ACC112 (cell line): ENCODE measurements at regions not wholly inside any gene's neighbourhood (a gene's known extent, or its start where the extent isn't known, plus 50 kb on each side); places are given as distances from the start of the nearest gene placed in this dataset.
"Not testable (repeated sequence)": the region's sequence is repeated elsewhere in the genome, so short reads cannot be mapped to it uniquely, and the experiment has no call there.

Experiments used
- H2AFZ ChIP-seq: fragments of 200-600 bp; sonication (generic); one replicate; pipeline ENCODE4 v1.6.0; 2017; ENCODE audit warnings: antibody characterized with exemption, low read length; ENCODE audit not compliant: unreplicated experiment
- H3K27ac ChIP-seq: fragments of 200-600 bp; sonication (generic); 2 replicates; pipeline ENCODE4 v1.5.1; 2014; ENCODE audit warnings: low read depth, mild to moderate bottlenecking, antibody characterized with exemption, low read length, moderate library complexity
- H3K27me3 ChIP-seq: fragments of 200-600 bp; sonication (generic); 2 replicates; pipeline ENCODE4 v1.6.1; 2014; ENCODE audit warnings: mild to moderate bottlenecking, antibody characterized with exemption, low read length, moderate library complexity, mixed read lengths; ENCODE audit not compliant: insufficient read depth
- H3K36me3 ChIP-seq: fragments of 200-600 bp; sonication (generic); 2 replicates; pipeline ENCODE4 v1.6.1; 2016; ENCODE audit warnings: mild to moderate bottlenecking, antibody characterized with exemption, low read length, moderate library complexity, mixed read lengths; ENCODE audit not compliant: insufficient read depth
- H3K4me1 ChIP-seq: fragments of 200-600 bp; sonication (generic); one replicate; pipeline ENCODE4 v1.6.1; 2016; ENCODE audit warnings: low read length, mixed read lengths; ENCODE audit not compliant: insufficient read depth, unreplicated experiment, control insufficient read depth
- H3K4me3 ChIP-seq: fragments of 200-600 bp; sonication (generic); 2 replicates; pipeline ENCODE4 v1.5.1; 2014; ENCODE audit warnings: mild to moderate bottlenecking, low read depth, low read length
- H3K79me2 ChIP-seq: fragments of 200-600 bp; sonication (generic); one replicate; pipeline ENCODE4 v1.6.0; 2016; ENCODE audit warnings: low read length; ENCODE audit not compliant: control insufficient read depth, unreplicated experiment, insufficient read depth

GRCh38 chr10:33773886-33774480 lies 439.5 kb upstream of the NRP1 start:
- H3K27me3 ChIP-seq = no peaks in the 10 kb centered on the region
- H3K27ac ChIP-seq = no peak overlapping the region
- no peaks in the 10 kb centered on the region for H3K4me1 ChIP-seq
- no peak overlapping the region for H2AFZ ChIP-seq
- H3K79me2 ChIP-seq = no peaks in the 10 kb centered on the region
- no peaks in the 10 kb centered on the region for H3K36me3 ChIP-seq
- no peak overlapping the region for H3K4me3 ChIP-seq

GRCh38 chr10:33773253-33773573 lies 438.7 kb upstream of the NRP1 start:
- Histone ChIP-seq H2AFZ (no peak overlapping the region), H3K36me3 (no peaks in the 10 kb centered on the region)

DNA sequence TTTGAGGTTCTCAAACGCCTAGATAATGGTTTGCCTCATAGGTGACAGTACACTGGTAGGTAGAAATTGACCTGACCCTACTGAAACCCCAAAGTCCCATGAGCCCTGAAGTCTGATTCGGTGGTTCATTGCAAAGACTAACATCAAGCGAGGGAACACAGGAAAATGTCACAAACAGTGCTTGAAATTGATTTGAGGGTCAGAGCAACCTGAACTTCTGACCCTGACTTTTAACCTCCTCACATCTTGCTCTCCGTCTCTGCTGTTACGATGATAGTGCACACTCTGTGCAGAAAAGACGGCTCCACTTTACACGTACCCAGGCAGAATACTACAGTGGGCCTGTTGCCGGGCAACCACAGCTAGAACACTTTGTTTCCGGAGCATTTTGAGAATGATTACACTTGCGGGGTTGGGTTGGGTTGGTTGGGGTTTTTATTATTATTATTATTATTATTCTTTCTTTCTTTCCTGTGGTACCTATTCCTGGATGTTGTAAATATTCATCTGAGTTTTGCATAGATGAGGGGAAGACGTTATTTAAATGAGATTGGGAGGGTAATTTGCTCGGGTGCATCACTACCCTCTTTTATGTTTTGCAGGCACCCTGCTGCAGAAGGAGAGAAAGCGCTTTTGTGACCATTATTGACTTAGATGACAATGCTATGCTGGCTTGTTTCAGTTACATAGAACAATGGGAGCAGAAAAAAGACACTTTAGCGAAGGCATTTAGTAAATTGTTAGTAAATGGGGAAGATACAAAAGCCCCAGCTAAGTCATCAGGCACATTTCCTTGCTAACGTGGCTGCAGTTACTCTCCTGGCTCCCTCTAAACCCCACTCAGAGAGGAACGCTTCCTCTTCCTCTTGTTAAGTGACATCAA lies 438.1 kb upstream of the NRP1 start:
- Histone ChIP-seq H3K36me3 (no peaks in the 10 kb centered on the region), H2AFZ (no peak overlapping the region), H3K27me3 (no peaks in the 10 kb centered on the region), H3K79me2 (no peaks in the 10 kb centered on the region), H3K4me1 (no peaks in the 10 kb centered on the region), H3K27ac (no peak overlapping the region), H3K4me3 (no peak overlapping the region)

More at GRCh38 chr10:33773253-33773573, 438.7 kb upstream of the NRP1 start:
- no peak overlapping the region for H3K4me3 ChIP-seq
- no peak overlapping the region for H3K27ac ChIP-seq
- H3K4me1 ChIP-seq = no peaks in the 10 kb centered on the region
- H3K27me3 ChIP-seq = no peaks in the 10 kb centered on the region
- no peaks in the 10 kb centered on the region for H3K79me2 ChIP-seq

DNA sequence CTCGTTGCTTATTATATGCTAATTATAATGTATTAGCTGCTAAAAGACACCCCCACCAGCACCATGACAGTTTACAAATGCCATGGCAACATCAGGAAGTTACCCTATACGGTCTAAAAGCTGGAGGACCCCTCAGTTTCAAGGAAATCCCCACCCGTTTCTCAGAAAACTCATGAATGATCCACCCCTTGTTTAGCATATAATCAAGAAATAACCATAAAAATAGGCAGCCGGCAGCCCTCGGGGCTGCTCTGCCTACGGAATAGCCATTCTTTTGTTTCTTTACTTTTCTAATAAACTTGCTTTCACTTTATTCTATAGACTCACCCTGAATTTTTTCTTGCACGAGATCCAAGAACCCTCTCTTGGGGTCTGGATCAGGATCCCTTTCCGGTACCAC lies 437.4 kb upstream of the NRP1 start:
- not testable (repeated sequence) for H3K36me3 ChIP-seq, H3K79me2 ChIP-seq, H3K4me3 ChIP-seq, H2AFZ ChIP-seq, H3K27me3 ChIP-seq, H3K27ac ChIP-seq, H3K4me1 ChIP-seq

DNA sequence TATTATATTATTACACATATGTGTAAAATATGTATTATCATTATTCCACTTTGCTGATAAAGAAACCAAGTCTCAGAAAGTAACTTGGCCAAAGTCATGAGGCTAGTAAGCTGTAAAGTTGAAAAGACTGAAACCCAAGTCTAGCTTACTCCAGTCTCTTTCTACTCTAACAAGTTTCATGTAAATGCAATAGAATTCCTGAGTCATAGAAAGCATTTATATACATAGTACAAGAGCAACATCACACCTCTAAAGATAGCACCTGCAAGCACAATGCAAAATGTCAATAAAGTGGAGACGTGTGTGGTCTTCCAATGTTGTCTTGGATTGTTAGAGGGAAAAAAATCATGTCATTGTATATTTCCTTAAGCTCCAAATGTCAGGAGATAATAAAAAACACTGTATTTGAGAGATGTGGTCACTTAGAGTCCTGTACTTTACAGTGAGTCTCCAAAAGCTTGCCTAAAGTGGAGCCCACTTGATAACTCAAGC lies 430.3 kb upstream of the NRP1 start:
- no peaks in the 10 kb centered on the region for H3K27me3 ChIP-seq
- no peaks in the 10 kb centered on the region for H3K4me1 ChIP-seq
- no peak overlapping the region for H3K27ac ChIP-seq
- no peaks in the 10 kb centered on the region for H3K79me2 ChIP-seq
- no peak overlapping the region for H2AFZ ChIP-seq
- no peaks in the 10 kb centered on the region for H3K36me3 ChIP-seq
- no peak overlapping the region for H3K4me3 ChIP-seq

DNA sequence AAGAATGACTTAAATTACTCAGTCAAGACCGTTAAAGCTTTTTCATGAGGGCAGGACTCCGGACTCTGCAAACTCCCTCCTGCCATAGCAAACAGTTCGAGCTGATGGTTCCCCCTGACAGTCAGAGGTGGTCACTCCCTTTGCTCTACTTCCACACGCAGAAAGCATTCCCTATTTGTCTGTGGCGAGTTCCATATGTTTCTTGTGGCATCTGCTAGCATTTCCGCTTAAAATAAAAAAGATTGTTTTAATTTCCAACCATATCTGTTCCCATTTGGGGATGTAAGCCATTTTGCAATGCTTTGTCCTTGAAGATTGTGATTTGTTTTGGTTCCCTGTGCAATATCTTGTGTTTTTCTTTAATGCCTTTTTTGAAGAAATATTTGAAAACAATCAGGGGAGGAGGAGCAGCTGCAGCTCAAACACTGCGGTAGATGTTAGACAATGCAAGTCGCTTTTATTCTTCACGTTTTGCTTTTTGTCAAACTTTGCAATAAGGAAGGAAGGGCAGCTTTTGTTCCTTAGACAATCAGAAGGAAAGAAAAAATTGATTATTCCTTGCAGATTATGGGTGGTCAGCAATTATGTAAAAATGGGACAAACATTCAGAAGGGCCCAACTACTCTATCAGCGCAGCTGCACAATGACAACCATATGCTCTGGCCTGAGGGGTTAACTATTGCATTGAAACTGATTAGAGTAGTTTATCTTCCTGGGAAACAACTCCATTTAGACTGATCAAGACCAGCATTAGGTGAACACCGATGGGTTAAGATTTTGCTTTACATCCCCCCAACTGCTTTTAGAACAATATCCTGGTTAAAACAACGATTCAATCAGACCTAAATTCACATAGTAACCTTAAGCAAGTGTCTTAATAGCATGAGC lies 425.8 kb upstream of the NRP1 start:
- Histone ChIP-seq H3K27ac (no peak overlapping the region), H3K79me2 (no peaks in the 10 kb centered on the region), H3K27me3 (no peaks in the 10 kb centered on the region), H3K4me1 (no peaks in the 10 kb centered on the region), H3K4me3 (no peak overlapping the region), H2AFZ (no peak overlapping the region), H3K36me3 (no peaks in the 10 kb centered on the region)

DNA sequence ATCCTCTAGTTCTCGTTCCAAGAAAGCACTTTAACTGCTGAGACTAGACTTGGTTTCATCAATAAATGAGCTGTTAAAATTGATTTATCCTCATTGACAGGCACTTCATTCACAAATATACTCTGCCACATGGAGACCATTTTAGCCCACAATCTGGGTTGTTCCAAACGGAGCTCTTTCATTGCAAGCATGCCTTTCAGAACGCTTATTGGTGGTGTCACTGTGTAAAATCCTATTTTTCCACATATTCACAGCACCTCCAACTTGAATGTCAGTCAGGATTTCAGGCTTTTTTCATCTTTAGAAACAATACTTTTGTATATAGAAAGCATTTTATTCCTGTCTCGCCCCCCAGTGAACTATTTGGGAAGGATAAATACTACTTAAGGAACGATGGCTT lies 424.7 kb upstream of the NRP1 start:
- no peaks in the 10 kb centered on the region for H3K4me1 ChIP-seq
- H3K79me2 ChIP-seq = no peaks in the 10 kb centered on the region
- H2AFZ ChIP-seq = no peak overlapping the region
- H3K27ac ChIP-seq = no peak overlapping the region
- no peak overlapping the region for H3K4me3 ChIP-seq
- no peaks in the 10 kb centered on the region for H3K27me3 ChIP-seq
- no peaks in the 10 kb centered on the region for H3K36me3 ChIP-seq

GRCh38 chr10:33758299-33758698 lies 423.8 kb upstream of the NRP1 start:
- no peak overlapping the region for H2AFZ ChIP-seq
- H3K27ac ChIP-seq = no peak overlapping the region
- no peaks in the 10 kb centered on the region for H3K27me3 ChIP-seq

DNA sequence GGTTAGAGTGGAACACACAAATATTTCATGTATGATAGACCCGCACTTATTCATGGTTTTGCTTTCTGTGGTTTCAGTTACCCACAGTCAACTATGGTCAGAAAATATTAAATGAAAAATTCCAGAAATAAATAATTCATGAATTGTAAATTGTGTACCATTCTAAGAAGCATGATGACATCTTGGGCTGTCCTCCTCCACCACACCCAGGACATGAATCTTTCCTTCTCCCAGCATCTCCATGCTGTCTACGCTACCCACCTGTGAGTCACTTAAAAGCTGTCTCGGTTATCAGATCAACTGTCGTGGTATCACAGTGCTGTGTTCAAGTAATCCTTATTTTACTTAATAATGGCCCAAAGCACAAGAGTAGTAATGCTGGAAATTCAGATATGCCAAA lies 419.6 kb upstream of the NRP1 start:
- Histone ChIP-seq H3K4me3 (no peak overlapping the region), H2AFZ (no peak overlapping the region), H3K27me3 (no peaks in the 10 kb centered on the region), H3K27ac (no peak overlapping the region), H3K79me2 (no peaks in the 10 kb centered on the region), H3K4me1 (no peaks in the 10 kb centered on the region), H3K36me3 (no peaks in the 10 kb centered on the region)

More at GRCh38 chr10:33758299-33758698, 423.8 kb upstream of the NRP1 start:
- Histone ChIP-seq H3K36me3 (no peaks in the 10 kb centered on the region), H3K4me3 (no peak overlapping the region), H3K4me1 (no peaks in the 10 kb centered on the region), H3K79me2 (no peaks in the 10 kb centered on the region)

DNA sequence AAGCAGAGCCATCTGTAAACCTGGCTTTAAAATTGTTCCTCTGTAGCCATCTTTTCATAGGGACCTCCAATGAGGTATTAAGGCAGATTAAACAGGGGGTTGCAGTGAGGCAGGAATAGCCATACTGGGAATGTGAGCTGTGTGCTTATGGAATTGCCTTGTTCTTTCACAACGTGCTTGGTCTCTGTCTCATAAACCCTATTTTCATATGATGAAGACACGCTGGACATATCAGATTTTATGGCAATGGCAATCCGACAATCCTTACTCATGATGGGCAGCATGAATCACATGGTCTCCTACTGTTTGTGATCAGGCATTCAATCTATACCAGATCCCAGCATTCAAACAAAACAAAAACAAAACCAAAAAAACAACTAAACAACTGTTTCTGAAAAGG lies 418.9 kb upstream of the NRP1 start:
- H3K27ac ChIP-seq = no peak overlapping the region
- no peaks in the 10 kb centered on the region for H3K4me1 ChIP-seq
- no peaks in the 10 kb centered on the region for H3K36me3 ChIP-seq
- no peak overlapping the region for H3K4me3 ChIP-seq
- H3K27me3 ChIP-seq = no peaks in the 10 kb centered on the region
- no peak overlapping the region for H2AFZ ChIP-seq
- H3K79me2 ChIP-seq = no peaks in the 10 kb centered on the region
